Small intestine (tissue), 7 donors: ENCODE measurements at regions not wholly inside any gene's neighbourhood (a gene's known extent, or its start where the extent isn't known, plus 50 kb on each side); places are given as distances from the start of the nearest gene placed in this dataset.

Experiments
- DNase-seq, 2 donors: peaks; one replicate each; pipeline versions ENCODE4 v3.0.0 to v3.0.0-alpha.2; 2013
- FAIRE-seq: peaks from 2 replicates; lab custom pipeline; 2012; peaks lifted over from hg19 to GRCh38; lab: Jason Lieb, UNC
- H3K27ac ChIP-seq, 3 donors: one replicate each; pipeline ENCODE4 v1.5.1; 2013; ENCODE audit warnings: low read length in 2 of 3, mild to moderate bottlenecking in 2 of 3, control low read depth in 1 of 3, inconsistent platforms in 1 of 3, low read depth in 1 of 3, moderate library complexity in 1 of 3
- H3K27me3 ChIP-seq, 3 donors: one replicate each; pipeline ENCODE4 v1.6.1; 2013; ENCODE audit warnings: low read length in 3 of 3, inconsistent platforms in 1 of 3; ENCODE audit not compliant: control insufficient read depth in 3 of 3, insufficient read depth in 3 of 3
- H3K36me3 ChIP-seq, 3 donors: one replicate each; pipeline ENCODE4 v1.6.1; 2013; ENCODE audit warnings: low read length in 3 of 3, inconsistent platforms in 1 of 3, low read depth in 1 of 3, mild to moderate bottlenecking in 1 of 3, moderate library complexity in 1 of 3; ENCODE audit not compliant: control insufficient read depth in 3 of 3, insufficient read depth in 2 of 3
- H3K4me1 ChIP-seq, 3 donors: one replicate each; pipeline ENCODE4 v1.6.1; 2013; ENCODE audit warnings: low read length in 2 of 3, inconsistent platforms in 1 of 3, low read depth in 1 of 3, mild to moderate bottlenecking in 1 of 3, moderate library complexity in 1 of 3; ENCODE audit not compliant: control insufficient read depth in 3 of 3, insufficient read depth in 2 of 3
- H3K4me3 ChIP-seq, 3 donors: one replicate each; pipeline ENCODE4 v1.5.1; 2013; ENCODE audit warnings: low read length in 3 of 3, control low read depth in 1 of 3, inconsistent platforms in 1 of 3, low read depth in 1 of 3, mild to moderate bottlenecking in 1 of 3, moderate library complexity in 1 of 3
- H3K9me3 ChIP-seq, 2 donors: one replicate each; pipeline ENCODE4 v1.6.1; 2013; ENCODE audit warnings: low read depth in 1 of 2, low read length in 1 of 2; ENCODE audit not compliant: control insufficient read depth in 2 of 2, insufficient read depth in 1 of 2
- WGBS, 3 donors: extraction: QIAGEN DNeasy Blood & Tissue Kit; methylation state at CpG; one replicate each; pipeline ENCODE4 v1.1.7; 2013; 5-methylcytosine and 5-hydroxymethylcytosine counted together
- donor health status: healthy with polysubstance abuse.
- donor health status: control.
- donor health status: control.
- donor health status: Bipolar disorder and iron deficiency.
- donor health status: healthy.

- FAIRE-seq (no peak), DNase-seq (no peak)
- H3K27ac ChIP-seq, result no peak overlapping the region
- no peak overlapping the region for H3K4me3 ChIP-seq
- H3K4me1 ChIP-seq, result peaks cover 0 to 5% (median 0%) of the 10 kb centered on the region in 3 donors
- H3K27me3 ChIP-seq, result no peaks in the 10 kb centered on the region
- H3K9me3 ChIP-seq, result no peaks in the 10 kb centered on the region
- H3K36me3 ChIP-seq, result no peaks in the 10 kb centered on the region
Observed at GRCh38 chr14:48970943-48971342, 615.2 kb downstream of the RPS29 start.

DNA sequence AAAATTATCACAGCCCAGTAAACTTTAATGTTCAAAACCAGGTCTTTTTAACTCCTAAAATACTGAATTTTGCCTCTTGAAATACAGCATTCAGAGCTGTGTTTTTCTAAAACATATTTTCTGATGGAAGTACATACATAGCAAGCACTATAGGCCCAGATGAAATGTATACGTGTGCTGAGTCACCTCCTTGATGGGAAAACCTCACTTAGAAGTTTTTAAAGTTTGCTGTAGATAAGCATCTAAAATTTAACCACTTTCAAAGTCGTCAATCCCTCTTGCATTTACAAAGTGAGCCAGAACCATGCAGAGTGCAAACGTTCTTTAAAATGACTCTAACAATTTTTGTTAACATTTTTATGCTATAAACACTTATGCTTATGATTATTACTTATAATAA lies 618.8 kb downstream of the RPS29 start:
- Histone ChIP-seq H3K27me3 (no peaks in the 10 kb centered on the region), H3K4me1 (peaks cover 0 to 22% (median 5%) of the 10 kb centered on the region in 3 donors), H3K9me3 (no peaks in the 10 kb centered on the region), H3K27ac (no peak overlapping the region), H3K4me3 (no peak overlapping the region), H3K36me3 (no peaks in the 10 kb centered on the region)
- FAIRE-seq (no peak), DNase-seq (no peak)
- WGBS, 3 donors, result 40 to 68% (median 52%) methylated on average over 3 of the region's 3 CpGs

- no peaks in the 10 kb centered on the region for H3K27me3 ChIP-seq
- no peak for FAIRE-seq
- H3K9me3 ChIP-seq, result no peaks in the 10 kb centered on the region
- peak; percentile 79 to 89 for DNase-seq
- 9 to 37% (median 19%) methylated on average over 3 of the region's 3 CpGs for WGBS, 3 donors
- no peaks in the 10 kb centered on the region for H3K36me3 ChIP-seq
- H3K4me1 ChIP-seq, result peaks cover 0 to 19% (median 5%) of the 10 kb centered on the region in 3 donors
- H3K4me3 ChIP-seq, result no peak overlapping the region
- H3K27ac ChIP-seq, result peak overlapping the region in 1 of 3 donors; percentile 57
Observed at GRCh38 chr14:48963231-48963790, 622.9 kb downstream of the RPS29 start.

GRCh38 chr14:48957486-48957885 lies 628.7 kb downstream of the RPS29 start:
- no peak overlapping the region for H3K4me3 ChIP-seq
- H3K27ac ChIP-seq, result no peak overlapping the region
- 89 to 99% (median 93%) methylated on average over 5 of the region's 5 CpGs for WGBS, 3 donors
- DNase-seq (no peak), FAIRE-seq (no peak)
- peaks cover 0 to 2% of the 10 kb centered on the region in 2 donors for H3K9me3 ChIP-seq
- H3K27me3 ChIP-seq, result no peaks in the 10 kb centered on the region
- H3K36me3 ChIP-seq, result no peaks in the 10 kb centered on the region
- H3K4me1 ChIP-seq, result peaks cover 0 to 6% (median 1%) of the 10 kb centered on the region in 3 donors

GRCh38 chr14:48955857-48956256 lies 630.3 kb downstream of the RPS29 start:
- no peaks in the 10 kb centered on the region for H3K36me3 ChIP-seq
- no peaks in the 10 kb centered on the region for H3K27me3 ChIP-seq
- H3K9me3 ChIP-seq, result peaks cover 0 to 2% of the 10 kb centered on the region in 2 donors
- DNase-seq (peak; percentile 12 to 36), FAIRE-seq (no peak)
- no peak overlapping the region for H3K27ac ChIP-seq
- no peak overlapping the region for H3K4me3 ChIP-seq
- H3K4me1 ChIP-seq, result peaks cover 0 to 6% (median 0%) of the 10 kb centered on the region in 3 donors
- WGBS, 3 donors, result 18 to 52% (median 39%) methylated on average over 1 of the region's 1 CpG

DNA sequence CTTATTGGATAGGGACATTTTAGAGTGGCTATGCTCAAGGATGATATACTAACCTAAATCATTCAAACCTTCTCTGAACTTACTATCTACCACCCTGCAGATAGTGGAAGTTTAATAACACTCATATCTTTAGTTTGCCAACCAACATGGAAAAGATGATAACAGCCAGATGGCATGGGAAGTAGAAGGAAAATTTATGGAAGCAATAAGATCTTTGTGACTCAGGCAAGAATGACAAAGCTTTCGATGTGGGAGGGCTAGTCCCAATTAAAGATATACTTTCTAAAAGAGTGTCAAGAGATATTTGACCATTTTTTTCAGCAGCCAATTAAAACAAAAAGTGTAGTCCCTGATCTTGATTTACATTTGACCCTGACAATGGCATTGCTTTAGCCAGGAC lies 631.7 kb downstream of the RPS29 start:
- H3K27ac ChIP-seq, result no peak overlapping the region
- peaks cover 0 to 6% (median 0%) of the 10 kb centered on the region in 3 donors for H3K4me1 ChIP-seq
- no peak overlapping the region for H3K4me3 ChIP-seq
- 10 to 56% (median 43%) methylated on average over 1 of the region's 1 CpG for WGBS, 3 donors
- H3K36me3 ChIP-seq, result no peaks in the 10 kb centered on the region
- DNase-seq (peak; percentile 13 to 75), FAIRE-seq (no peak)
- H3K27me3 ChIP-seq, result no peaks in the 10 kb centered on the region
- H3K9me3 ChIP-seq, result peaks cover 0 to 7% of the 10 kb centered on the region in 2 donors

- H3K4me1 ChIP-seq, result no peaks in the 10 kb centered on the region
- DNase-seq, result no peak
- peaks cover 0 to 3% of the 10 kb centered on the region in 2 donors for H3K9me3 ChIP-seq
- H3K27me3 ChIP-seq, result no peaks in the 10 kb centered on the region
- no peaks in the 10 kb centered on the region for H3K36me3 ChIP-seq
- H3K4me3 ChIP-seq, result no peak overlapping the region
- H3K27ac ChIP-seq, result no peak overlapping the region
- no peak for FAIRE-seq
- 80 to 88% (median 86%) methylated on average over 4 of the region's 4 CpGs for WGBS, 3 donors
Observed at GRCh38 chr14:48944809-48945208, 641.4 kb downstream of the RPS29 start.

DNA sequence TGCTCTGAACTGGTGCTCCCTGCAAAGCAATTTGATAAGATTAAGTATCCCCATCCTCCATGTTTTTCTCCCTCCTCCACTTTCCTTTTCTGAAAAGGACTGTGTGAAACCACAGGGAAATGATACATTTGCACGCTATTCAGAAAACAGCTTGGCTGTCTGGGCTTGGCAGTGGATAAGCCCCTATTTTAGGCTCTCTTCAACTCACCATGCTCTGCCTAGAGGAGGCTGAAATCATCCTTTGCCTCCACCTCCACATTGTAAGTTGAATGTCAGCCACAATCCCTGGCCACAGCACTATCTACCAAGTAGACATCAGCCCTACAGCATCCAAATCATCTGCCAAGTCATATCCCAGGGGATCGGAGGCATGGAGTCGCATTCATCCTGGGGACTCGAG lies 642.3 kb downstream of the RPS29 start:
- FAIRE-seq, result no peak
- 85 to 90% (median 90%) methylated on average over 4 of the region's 4 CpGs for WGBS, 3 donors
- Histone ChIP-seq H3K27ac (no peak overlapping the region), H3K36me3 (no peaks in the 10 kb centered on the region), H3K9me3 (no peaks in the 10 kb centered on the region), H3K27me3 (no peaks in the 10 kb centered on the region), H3K4me3 (no peak overlapping the region), H3K4me1 (peaks cover 0 to 3% (median 0%) of the 10 kb centered on the region in 3 donors)
- no peak for DNase-seq
